Frontal cortex (tissue), 3 donors: ENCODE measurements at regions not wholly inside any gene's neighbourhood (a gene's known extent, or its start where the extent isn't known, plus 50 kb on each side); places are given as distances from the start of the nearest gene placed in this dataset.

Experiments used
- DNase-seq, 2 donors: peaks; one replicate each; pipeline ENCODE4 v3.0.0; 2012; ENCODE audit warnings: low spot score in 2 of 2
- FAIRE-seq: peaks from 2 replicates; lab custom pipeline; 2012; peaks lifted over from hg19 to GRCh38; lab: Jason Lieb, UNC
- donor health status: control.
- donor health status: control.
- donor health status: control.

DNA sequence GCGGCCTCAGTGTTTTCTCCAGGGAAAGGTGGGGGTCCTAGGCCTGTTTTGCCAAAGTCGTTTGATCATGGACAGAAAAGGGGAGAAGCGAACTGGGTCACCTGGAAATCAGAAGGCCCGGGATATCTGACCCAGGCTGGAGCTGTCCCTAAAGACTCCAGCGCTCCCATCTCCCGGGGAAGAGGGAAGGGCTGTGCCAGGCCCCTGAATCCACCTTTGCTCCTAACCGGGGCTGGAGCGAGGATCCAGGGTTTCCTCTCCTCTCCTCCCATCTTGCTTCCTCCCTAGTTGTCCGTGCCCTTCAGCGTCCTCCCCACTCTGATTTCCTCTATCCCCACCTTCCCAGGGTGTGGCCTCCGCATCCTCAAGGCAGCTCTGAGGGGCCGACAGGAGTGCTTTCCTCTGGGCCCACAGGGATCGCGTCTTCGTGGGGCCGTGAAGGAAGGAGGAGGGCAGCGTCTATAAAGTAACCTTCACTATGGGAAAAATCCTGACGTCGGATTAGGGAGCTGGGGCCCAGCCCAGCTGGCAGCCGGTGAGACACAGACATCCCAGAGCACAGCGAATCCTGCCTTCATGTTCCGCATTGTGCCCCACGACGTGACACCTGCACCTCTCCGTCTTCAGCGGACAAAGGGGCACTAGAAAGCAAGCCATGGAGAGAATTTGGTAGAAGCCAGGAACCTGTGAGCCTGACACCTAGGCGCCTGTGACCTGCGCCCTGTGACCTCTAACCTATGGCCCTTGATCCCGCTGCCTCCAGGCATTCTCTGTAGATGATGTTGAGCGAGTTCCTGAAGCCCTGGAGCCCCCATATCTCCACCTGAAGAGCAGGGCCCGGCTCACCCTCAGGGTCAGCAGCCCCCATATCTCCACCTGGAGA is 212.7 kb upstream of the SALL3 start:
- DNase-seq (no peak), FAIRE-seq (no peak)

DNA sequence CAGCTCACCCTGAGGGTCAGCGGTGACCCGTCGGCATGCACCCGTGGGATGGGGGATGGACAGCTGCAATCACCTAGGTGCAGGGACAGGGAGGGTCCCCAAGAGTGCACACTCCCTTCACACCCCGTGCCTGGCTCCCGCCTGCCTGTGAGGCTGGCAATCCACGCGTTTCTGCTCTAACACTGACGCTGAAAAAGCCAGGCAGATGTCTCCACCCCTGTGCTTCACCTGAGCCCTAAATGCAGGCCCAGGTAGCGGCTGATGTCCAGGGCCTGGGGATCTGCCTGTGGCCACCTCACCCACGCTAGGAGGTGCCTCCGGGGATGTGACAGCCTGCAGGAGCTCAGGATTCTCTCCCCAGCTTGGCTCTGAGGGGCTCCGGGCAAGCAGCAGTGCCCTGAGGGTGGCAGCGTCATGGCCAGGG is 212.0 kb upstream of the SALL3 start:
- FAIRE-seq (no peak), DNase-seq (no peak)

DNA sequence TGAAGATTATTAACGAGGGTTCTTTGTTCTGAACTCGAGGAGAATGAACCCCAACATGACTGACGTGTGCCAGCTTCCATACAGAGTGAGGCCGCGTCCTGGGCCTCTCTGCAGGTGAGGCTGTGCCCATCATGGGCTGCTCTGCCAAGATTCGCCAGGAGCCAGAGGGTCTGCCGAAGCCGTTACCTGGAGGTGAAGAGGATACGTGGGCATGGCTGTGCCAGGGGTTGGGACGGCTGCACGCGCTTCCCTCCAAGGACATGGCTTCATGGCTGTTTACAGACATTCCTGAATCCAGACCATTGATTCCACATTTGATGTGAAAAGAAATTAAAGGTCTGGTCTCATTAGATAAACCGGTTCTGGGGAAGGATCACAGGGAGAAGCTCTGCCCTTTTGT is 211.4 kb upstream of the SALL3 start:
- FAIRE-seq (no peak), DNase-seq (no peak)

DNA sequence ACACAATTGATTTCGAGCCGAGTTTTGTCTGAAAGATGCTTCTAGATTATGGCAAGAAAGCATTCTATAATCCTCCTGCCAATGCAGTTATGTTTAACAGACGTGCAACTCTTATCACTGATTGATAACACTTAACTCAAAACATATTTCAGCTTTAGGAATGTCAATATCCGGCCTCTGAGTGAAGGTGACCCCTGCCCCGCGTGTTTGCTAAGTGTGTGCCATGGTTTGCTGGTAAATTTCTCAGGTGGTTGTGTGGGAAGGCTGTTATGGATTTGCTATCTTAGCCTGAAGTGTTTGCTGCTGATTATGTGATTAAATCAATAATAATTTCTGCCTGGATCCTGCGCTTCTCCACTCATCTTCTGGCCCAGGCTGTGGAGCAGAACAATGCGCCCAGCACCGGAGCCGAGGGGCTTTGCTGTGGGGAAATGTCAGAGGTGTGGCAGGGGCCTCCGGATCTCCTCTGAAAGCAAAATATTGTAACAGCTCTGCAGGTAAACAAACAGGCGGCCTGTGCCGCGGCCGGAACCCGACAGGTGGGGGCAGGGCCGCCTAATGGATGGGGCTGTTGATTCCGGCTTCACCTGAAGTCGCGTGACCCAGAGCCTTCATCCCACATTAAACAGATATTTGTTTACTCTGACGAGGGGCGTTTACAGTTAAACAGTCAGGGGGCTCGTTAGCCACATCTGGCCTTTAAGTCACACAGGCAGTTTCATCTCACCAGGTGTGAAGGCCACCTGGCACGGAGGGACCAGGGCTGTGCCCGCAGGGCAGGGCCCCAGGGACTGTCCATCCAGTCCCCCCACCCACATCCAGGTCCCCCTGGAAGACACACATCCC is 210.7 kb upstream of the SALL3 start:
- DNase-seq, result no peak

DNA sequence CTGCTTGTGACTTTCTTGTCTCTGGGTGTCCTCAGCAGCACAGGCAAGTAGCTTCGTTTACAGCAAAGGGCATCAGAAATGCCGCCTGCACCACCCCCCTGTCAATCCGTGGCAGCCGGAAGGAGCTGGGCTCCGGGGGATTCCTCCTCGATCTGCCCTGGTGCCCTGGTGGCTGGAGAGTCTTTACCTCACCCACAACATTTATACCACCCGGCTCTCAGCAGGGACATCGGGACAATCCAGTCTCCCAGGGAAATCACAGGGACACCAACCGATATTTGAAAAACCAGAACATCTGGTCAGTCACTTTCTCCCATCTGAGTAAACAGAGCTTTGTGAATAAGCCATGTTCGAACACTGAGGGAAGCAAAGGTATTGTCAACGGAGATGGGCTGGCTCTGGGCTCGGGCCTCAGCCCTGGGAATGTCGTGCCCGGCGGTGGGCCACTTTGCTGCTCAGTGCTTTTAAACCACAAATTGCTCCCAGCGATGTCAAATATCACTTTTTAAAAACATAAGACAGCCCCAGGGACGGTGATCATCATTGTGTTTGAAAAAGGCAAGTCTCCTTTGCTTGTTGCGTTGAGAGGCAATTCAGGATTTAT is 210.0 kb upstream of the SALL3 start:
- no peak for FAIRE-seq
- DNase-seq, result no peak

More for the DNA sequence above, 210.7 kb upstream of the SALL3 start:
- FAIRE-seq, result no peak

DNA sequence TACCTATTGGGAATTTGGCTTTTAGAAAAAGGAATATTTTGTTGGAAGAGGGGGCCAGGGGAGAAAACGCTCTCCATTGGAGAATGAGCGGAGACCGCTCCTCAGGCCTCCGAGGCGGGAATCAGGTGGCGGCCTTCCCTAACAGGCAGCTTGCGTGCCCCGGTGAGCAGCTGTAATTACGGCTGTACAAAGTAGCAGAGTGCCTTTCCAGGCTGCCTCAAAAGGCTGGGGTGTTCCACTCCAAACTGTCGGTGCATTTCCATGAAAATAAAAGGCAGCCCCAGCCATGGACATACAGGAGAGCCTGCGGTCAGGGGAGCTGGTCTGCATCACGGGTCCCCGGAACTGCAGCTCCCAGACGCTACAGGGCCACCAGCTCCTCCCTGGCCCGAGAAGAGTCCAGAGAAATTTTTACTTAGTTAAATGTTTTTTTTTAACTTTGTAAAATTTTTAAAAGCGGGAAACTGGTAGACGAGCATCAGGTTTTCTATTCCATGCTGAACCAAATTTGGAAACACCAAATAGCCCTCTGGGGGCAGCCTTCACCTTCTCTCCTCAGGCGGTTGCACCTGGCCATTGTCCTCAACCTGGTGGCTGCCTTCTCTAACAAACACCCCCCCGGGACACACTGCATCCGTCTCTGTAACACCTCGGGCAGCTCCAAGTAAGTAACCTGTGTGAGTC is 209.3 kb upstream of the SALL3 start:
- DNase-seq, result no peak

DNA sequence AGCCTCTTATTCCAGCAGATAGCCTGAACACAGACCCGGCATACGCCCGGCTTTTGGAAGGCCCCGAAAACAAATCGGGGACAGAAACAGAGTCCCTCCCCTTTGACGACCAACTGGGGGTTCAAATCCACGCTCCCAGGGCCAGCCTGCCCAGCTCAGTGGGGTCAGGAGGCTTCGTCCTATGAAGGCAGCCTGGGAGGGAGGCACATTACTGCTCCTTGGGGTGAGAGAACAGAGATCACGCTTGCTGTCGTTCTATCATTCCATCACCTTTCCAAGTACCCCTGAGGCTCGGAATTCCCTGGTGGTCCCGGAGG is 208.8 kb upstream of the SALL3 start:
- FAIRE-seq (no peak), DNase-seq (no peak)

More for the DNA sequence above, 209.3 kb upstream of the SALL3 start:
- no peak for FAIRE-seq

DNA sequence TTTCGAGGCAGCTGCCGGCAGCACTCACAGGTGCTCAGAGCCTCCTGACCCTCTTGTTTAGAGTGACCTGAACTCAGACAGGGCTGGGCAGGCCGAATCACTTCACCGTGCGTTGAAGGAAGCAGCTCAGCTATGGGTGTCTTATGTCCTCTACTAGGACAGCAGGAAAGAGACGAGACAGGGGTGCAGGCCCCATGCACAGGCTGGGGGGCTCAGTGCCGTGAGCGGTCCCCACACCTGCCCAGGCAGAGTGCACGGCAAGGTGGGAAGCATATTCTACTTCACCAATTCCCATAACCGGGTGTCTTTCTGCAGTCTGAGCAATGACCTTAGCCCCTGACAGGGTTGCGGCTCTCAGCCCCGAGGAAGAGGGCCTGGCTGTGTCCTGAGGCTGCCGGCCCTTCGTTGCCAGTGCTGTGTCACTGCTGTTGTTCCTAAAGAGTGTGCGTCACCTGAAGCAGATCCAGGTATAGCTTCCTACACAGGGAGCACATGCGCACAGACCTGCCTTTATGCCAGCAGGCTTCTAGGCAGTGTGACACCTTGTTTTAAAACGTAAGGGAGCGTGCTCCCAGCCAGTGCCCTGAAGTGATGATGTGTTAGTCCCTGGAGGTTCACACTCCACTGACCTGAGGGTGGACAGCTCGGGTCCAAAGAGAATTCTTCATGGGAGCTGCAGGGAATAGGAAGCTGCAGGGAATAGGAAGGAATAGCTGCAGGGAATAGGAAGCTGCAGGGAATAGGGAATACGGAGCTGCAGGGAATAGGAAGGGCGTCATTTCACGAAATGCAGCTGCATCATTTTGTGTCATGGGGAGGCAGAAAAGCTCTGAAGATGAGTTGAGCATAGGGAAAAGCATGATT is 207.9 kb upstream of the SALL3 start:
- DNase-seq (no peak), FAIRE-seq (no peak)

DNA sequence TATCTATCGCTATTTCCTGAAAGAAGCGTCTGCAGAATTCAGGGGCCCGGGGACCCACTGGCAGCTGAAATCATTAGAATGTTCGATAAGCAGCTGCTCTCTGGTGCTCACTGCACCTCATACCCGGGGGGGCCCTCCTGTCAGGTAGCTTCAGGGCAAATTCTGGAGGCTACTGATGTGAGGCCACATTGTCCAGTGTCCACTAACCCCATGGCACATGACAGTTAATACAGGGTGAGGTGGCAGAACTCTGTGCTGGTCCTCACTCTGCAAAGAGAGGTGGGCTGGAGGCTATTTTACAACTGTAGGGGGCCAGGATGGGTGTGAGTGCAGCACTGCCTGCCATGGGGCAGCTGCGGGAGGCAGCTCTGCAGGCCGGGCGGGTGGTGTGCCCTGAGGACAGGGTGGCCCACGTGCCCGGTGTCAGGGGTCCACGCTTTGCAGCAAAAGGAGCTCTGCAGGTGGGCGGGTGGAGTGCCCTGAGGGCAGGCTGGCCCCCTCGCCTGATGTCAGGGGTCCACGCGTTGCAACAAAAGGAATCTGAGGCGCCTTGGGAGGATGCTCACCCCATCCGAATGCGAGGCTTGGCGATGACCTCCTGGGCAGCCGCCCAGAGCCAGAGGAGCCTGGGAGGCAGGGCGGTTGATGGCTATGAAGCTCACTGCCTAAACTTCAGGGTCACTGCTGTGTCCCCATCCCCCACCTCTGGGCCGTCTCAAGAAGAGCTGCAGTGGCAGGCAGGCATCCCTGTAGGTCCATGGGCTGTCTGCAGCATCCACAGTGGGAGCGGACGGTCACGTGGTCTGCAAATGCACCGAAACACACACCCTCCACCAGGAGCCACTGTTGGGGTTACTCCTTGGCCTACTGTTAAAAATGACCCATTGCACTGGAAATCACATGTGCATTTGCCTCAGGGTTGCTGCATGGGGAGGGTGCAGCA is 207.0 kb upstream of the SALL3 start:
- DNase-seq (no peak), FAIRE-seq (no peak)

DNA sequence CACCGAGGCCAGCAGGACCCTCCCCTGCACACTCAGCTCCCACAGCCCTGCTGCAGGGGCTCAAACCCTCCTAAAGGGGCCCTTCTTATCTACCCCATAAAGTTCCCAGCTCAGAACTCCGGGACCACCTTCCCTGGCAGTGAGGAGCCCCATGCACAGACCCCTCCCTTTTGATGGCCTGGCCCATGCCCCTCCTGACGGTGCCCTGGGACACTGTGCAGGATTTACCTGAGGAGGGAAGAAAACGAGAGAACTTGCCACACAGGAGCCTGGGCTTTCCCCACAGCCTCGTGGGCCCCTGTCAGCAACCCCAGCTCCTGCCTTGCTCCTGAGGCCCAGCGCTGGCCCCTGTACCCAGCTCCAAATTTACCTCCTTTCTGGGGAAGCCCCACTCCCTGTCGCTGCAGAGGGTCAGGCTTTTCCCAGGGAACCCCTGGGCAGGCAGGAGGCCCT is 206.3 kb upstream of the SALL3 start:
- FAIRE-seq, result no peak
- no peak for DNase-seq

DNA sequence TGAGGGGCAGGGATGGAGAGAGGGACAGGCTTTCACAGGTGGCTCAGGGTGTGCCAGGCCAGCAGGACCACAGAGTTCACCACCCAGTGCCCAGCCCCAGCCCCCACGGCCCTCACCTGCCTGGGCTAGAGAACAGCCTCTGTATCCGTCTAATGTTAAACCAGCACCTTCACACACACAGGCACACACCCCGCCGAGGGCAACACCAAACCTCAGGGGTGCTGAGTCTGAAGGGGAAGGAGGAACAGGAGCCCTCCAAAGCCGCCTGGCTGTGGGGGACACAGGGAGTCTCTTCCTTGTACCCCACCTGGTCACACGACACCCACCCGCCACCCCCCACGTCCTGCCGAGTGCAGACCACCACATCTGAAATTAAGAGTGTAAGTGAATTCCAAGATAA is 205.8 kb upstream of the SALL3 start:
- FAIRE-seq, result no peak
- no peak for DNase-seq

DNA sequence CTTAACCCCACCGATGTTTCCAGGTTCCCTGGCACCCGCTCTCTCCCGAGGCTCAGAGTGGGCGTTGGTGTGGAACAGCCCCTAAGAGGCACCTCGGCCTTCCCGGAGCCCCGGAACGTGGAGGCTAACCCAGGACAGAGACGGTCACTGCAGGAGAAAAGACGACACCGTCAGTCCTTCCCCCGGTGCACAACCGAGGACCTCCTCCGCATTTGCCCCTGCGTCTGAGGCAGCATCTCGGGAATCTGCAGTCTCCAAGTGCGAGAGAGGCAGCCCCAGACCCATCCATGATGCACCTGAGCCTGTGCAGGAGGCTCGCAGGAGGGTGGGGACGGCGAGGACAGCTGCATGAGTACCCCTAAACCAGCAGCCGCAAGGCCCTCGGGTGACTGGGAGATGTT is 204.9 kb upstream of the SALL3 start:
- FAIRE-seq (no peak), DNase-seq (no peak)

DNA sequence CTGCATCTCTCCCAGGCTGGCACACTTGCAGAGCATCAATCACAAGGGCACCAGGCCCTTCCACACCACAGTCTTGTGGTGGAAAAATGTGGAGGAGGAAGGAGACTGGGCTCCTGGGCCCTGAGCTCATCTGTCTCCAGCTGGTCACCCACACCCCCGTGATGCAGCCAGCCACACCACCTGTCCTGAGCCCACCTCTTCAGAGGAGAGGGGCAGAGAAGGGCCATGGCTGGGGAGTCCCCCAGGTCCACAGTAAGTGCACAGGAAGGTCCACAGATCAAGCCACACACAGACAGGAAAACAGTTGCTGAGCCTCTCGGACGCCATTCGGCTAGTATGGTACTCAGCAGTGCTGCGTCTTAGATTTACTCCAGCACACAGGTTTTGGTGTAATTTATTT is 203.5 kb upstream of the SALL3 start:
- FAIRE-seq (no peak), DNase-seq (no peak)

DNA sequence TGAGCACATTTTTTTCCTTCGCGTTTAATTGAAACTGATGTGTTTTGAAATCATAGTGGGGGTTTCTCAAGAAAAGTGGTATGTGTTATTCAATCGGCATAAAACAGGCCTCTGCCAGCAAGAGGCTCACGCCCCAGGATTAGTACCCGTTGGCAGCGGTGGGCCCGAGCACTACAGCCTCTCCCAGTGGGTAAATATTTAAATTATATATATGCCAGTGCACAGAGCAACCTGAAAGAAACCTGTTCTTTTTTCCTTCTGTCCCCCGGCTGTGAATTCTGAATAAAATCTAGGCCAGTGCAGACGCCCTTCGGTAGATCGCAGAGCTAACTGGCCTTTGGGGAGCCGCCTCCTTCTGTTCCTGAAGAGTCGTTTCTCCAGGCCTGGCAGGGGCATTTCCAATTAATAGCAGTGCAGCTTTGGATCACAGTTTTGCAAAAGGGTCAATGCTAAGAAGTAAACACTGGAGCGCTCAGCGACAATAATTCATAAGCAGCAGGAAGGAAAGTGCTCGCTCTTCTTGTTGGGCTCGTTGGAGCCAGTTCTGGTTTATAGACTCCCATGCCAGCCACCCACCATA is 202.8 kb upstream of the SALL3 start:
- no peak for DNase-seq
- no peak for FAIRE-seq

DNA sequence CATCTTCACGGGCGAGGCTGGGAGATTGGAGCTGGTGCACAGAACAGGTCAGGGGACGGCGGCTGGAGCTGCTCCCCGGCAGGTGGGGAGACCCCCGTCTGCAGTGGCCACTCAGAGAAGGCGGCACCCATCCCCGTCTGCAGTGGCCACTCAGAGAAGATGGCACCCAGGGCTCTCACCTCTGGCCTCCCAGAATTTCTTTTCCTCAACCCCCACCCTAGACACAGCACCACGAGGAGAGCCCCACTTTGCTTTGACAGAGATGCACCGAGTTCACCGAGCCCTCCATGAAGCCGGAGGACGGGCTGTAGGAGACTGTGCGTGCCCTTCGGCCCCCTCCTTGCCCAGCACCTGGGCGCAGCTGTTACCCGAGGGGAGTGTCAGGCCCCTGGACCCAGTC is 201.6 kb upstream of the SALL3 start:
- no peak for FAIRE-seq
- DNase-seq, result no peak

DNA sequence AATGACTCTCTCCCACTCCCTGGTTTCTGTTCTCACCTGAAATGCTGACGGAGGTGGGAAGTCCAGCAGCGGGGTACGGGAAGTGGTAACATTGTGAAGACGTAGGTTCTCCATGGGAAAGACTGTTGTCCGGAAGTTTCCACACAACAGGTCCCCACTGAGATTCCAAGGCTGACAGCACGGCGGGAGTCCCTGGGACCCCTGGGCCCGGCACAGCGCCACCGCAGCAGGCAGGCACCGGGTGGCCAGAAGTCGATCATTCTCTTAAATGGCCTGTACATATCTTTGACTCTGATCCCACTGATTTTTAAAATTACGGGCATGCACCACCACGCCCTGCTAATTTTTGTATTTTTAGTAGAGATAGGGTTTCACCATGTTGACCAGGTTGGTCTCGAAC is 201.0 kb upstream of the SALL3 start:
- no peak for FAIRE-seq
- no peak for DNase-seq

DNA sequence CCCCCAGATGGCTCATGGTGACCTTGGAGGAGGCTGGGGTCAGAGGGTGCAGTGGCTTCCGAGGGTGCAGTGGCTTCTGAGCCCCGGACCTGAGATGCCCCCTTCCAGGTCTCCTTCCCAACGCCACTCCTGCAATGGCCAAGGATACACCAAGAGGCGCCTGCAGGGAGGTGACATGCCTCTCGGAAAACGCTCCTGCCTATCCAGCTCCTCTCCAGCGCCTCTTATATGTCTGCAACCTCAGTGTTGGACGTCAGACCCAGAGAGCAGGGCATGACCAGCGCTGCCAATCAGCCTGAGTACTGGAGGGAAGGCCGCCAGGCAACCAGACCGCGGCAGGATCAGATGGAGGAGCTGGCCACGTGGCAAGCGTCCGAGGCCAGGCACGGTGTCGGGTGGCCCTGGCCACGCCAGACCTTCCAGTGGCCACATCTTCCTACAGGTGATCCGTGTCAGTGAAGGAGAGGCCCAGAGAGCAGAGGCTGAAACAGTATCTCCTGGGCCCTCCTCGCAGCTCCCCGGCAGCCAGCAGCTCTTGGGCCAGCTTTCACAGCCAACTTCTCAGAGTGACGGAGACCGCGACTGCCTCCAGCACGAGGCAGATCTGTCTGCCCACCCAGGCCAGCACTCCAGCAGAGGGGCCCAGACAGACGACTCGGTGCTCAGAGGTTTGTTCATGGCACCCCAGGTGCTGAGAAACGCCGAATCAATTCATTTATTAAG is 199.5 kb upstream of the SALL3 start:
- DNase-seq (no peak), FAIRE-seq (no peak)
